Central memory CD8-positive, alpha-beta T cell (primary cell): ENCODE measurements at regions not wholly inside any gene's neighbourhood (a gene's known extent, or its start where the extent isn't known, plus 50 kb on each side); places are given as distances from the start of the nearest gene placed in this dataset.

Source experiments
- ATAC-seq: fragments of 150-1000 bp; cut with Tn5 transposase; replicated peaks from 2 replicates; pipeline ENCODE4 v1.10.0; 2022; ENCODE audit warnings: mild to moderate bottlenecking, moderate FRiP score, moderate number of reproducible peaks; ENCODE audit not compliant: poor library complexity, severe bottlenecking; ENCODE audit errors: extremely low read depth
- DNase-seq, 2 donors: peaks; one replicate each; pipeline ENCODE4 v3.0.0; 2021; ENCODE audit warnings: low spot score in 2 of 2
- H3K27ac Mint-ChIP-seq: one replicate; pipeline ENCODE4 v1.8.0; 2022; ENCODE audit warnings: low read depth, mild to moderate bottlenecking, moderate library complexity, mixed read lengths
- H3K27me3 Mint-ChIP-seq: one replicate; pipeline ENCODE4 v1.8.0; 2022; ENCODE audit warnings: mixed read lengths
- H3K36me3 Mint-ChIP-seq: one replicate; pipeline ENCODE4 v1.8.0; 2022; ENCODE audit warnings: mild to moderate bottlenecking, moderate library complexity, mixed read lengths; ENCODE audit not compliant: insufficient read depth
- H3K4me1 Mint-ChIP-seq: one replicate; pipeline ENCODE4 v1.8.0; 2022; ENCODE audit warnings: mixed read lengths
- H3K4me3 Mint-ChIP-seq: one replicate; pipeline ENCODE4 v1.8.0; 2022; ENCODE audit warnings: mild to moderate bottlenecking, moderate library complexity, mixed read lengths
- H3K9me3 Mint-ChIP-seq: one replicate; pipeline ENCODE4 v1.8.0; 2022; ENCODE audit warnings: mixed read lengths

- no peak for ATAC-seq
- DNase-seq, result no peak
Observed at GRCh38 chr5:20615888-20616563, 628.0 kb upstream of the CDH18 start.

GRCh38 chr5:20611620-20612019, 623.6 kb upstream of the CDH18 start:
- no peaks in the 10 kb centered on the region for H3K4me1 Mint-ChIP-seq
- no peak for DNase-seq
- no peak overlapping the region for H3K4me3 Mint-ChIP-seq
- no peak overlapping the region for H3K27ac Mint-ChIP-seq
- H3K27me3 Mint-ChIP-seq, result no peaks in the 10 kb centered on the region
- ATAC-seq, result no peak
- H3K36me3 Mint-ChIP-seq, result no peaks in the 10 kb centered on the region
- H3K9me3 Mint-ChIP-seq, result peaks cover 15% of the 10 kb centered on the region

More at GRCh38 chr5:20615888-20616563, 628.0 kb upstream of the CDH18 start:
- no peaks in the 10 kb centered on the region for H3K27me3 Mint-ChIP-seq
- H3K4me3 Mint-ChIP-seq, result no peak overlapping the region
- H3K36me3 Mint-ChIP-seq, result no peaks in the 10 kb centered on the region
- H3K9me3 Mint-ChIP-seq, result no peaks in the 10 kb centered on the region
- H3K27ac Mint-ChIP-seq, result no peak overlapping the region
- H3K4me1 Mint-ChIP-seq, result no peaks in the 10 kb centered on the region

- peaks cover 20% of the 10 kb centered on the region for H3K9me3 Mint-ChIP-seq
- no peak overlapping the region for H3K27ac Mint-ChIP-seq
- no peak for DNase-seq
- H3K27me3 Mint-ChIP-seq, result no peaks in the 10 kb centered on the region
- no peak overlapping the region for H3K4me3 Mint-ChIP-seq
- no peaks in the 10 kb centered on the region for H3K4me1 Mint-ChIP-seq
- ATAC-seq, result no peak
- no peaks in the 10 kb centered on the region for H3K36me3 Mint-ChIP-seq
Observed at GRCh38 chr5:20610681-20611080, 622.7 kb upstream of the CDH18 start.

GRCh38 chr5:20609126-20609525, 621.1 kb upstream of the CDH18 start:
- H3K9me3 Mint-ChIP-seq, result peaks cover 20% of the 10 kb centered on the region
- no peaks in the 10 kb centered on the region for H3K36me3 Mint-ChIP-seq
- no peak overlapping the region for H3K4me3 Mint-ChIP-seq
- DNase-seq, result no peak
- no peak overlapping the region for H3K27ac Mint-ChIP-seq
- ATAC-seq, result no peak
- H3K4me1 Mint-ChIP-seq, result no peaks in the 10 kb centered on the region
- no peaks in the 10 kb centered on the region for H3K27me3 Mint-ChIP-seq

- ATAC-seq (no peak), DNase-seq (no peak)
- Mint-ChIP-seq H3K4me1 (no peaks in the 10 kb centered on the region), H3K27me3 (no peaks in the 10 kb centered on the region), H3K4me3 (no peak overlapping the region), H3K36me3 (no peaks in the 10 kb centered on the region), H3K27ac (no peak overlapping the region), H3K9me3 (peaks cover 20% of the 10 kb centered on the region)
Observed at GRCh38 chr5:20608567-20608966, 620.6 kb upstream of the CDH18 start.

- H3K36me3 Mint-ChIP-seq, result no peaks in the 10 kb centered on the region
- ATAC-seq (no peak), DNase-seq (no peak)
- H3K27ac Mint-ChIP-seq, result no peak overlapping the region
- H3K4me3 Mint-ChIP-seq, result no peak overlapping the region
- H3K4me1 Mint-ChIP-seq, result no peaks in the 10 kb centered on the region
- H3K9me3 Mint-ChIP-seq, result peaks cover 20% of the 10 kb centered on the region
- H3K27me3 Mint-ChIP-seq, result no peaks in the 10 kb centered on the region
Observed at GRCh38 chr5:20605732-20606525, 617.9 kb upstream of the CDH18 start.

GRCh38 chr5:20604992-20605391, 617.0 kb upstream of the CDH18 start:
- Mint-ChIP-seq H3K36me3 (no peaks in the 10 kb centered on the region), H3K4me3 (no peak overlapping the region), H3K27ac (no peak overlapping the region), H3K9me3 (peaks cover 20% of the 10 kb centered on the region), H3K27me3 (no peaks in the 10 kb centered on the region), H3K4me1 (no peaks in the 10 kb centered on the region)
- no peak for ATAC-seq
- DNase-seq, result no peak

- H3K4me3 Mint-ChIP-seq, result no peak overlapping the region
- H3K4me1 Mint-ChIP-seq, result no peaks in the 10 kb centered on the region
- H3K36me3 Mint-ChIP-seq, result no peaks in the 10 kb centered on the region
- no peaks in the 10 kb centered on the region for H3K27me3 Mint-ChIP-seq
- no peak overlapping the region for H3K27ac Mint-ChIP-seq
- DNase-seq (no peak), ATAC-seq (no peak)
- H3K9me3 Mint-ChIP-seq, result peaks cover 19% of the 10 kb centered on the region
Observed at GRCh38 chr5:20601678-20602100, 613.7 kb upstream of the CDH18 start.

GRCh38 chr5:20590356-20590755, 602.4 kb upstream of the CDH18 start:
- no peaks in the 10 kb centered on the region for H3K27me3 Mint-ChIP-seq

GRCh38 chr5:20575571-20575970, 587.6 kb upstream of the CDH18 start:
- Mint-ChIP-seq H3K9me3 (peaks cover 17% of the 10 kb centered on the region), H3K4me1 (no peaks in the 10 kb centered on the region), H3K36me3 (no peaks in the 10 kb centered on the region), H3K4me3 (no peak overlapping the region), H3K27me3 (no peaks in the 10 kb centered on the region), H3K27ac (no peak overlapping the region)
- DNase-seq, result no peak
- ATAC-seq, result no peak

More at GRCh38 chr5:20590356-20590755, 602.4 kb upstream of the CDH18 start:
- no peak overlapping the region for H3K4me3 Mint-ChIP-seq
- peaks cover 7% of the 10 kb centered on the region for H3K9me3 Mint-ChIP-seq
- H3K4me1 Mint-ChIP-seq, result no peaks in the 10 kb centered on the region
- H3K27ac Mint-ChIP-seq, result no peak overlapping the region
- DNase-seq (no peak), ATAC-seq (no peak)
- no peaks in the 10 kb centered on the region for H3K36me3 Mint-ChIP-seq

GRCh38 chr5:20574576-20574975, 586.6 kb upstream of the CDH18 start:
- no peak overlapping the region for H3K27ac Mint-ChIP-seq
- no peaks in the 10 kb centered on the region for H3K27me3 Mint-ChIP-seq
- H3K4me3 Mint-ChIP-seq, result no peak overlapping the region
- H3K36me3 Mint-ChIP-seq, result no peaks in the 10 kb centered on the region
- peaks cover 12% of the 10 kb centered on the region for H3K9me3 Mint-ChIP-seq
- DNase-seq (no peak), ATAC-seq (no peak)
- no peaks in the 10 kb centered on the region for H3K4me1 Mint-ChIP-seq

GRCh38 chr5:20572614-20573013, 584.6 kb upstream of the CDH18 start:
- Mint-ChIP-seq H3K27ac (no peak overlapping the region), H3K4me3 (no peak overlapping the region), H3K9me3 (peaks cover 12% of the 10 kb centered on the region), H3K27me3 (no peaks in the 10 kb centered on the region), H3K36me3 (no peaks in the 10 kb centered on the region), H3K4me1 (no peaks in the 10 kb centered on the region)
- DNase-seq (no peak), ATAC-seq (no peak)

- H3K27ac Mint-ChIP-seq, result no peak overlapping the region
Observed at GRCh38 chr5:20570486-20570885, 582.5 kb upstream of the CDH18 start.

More at GRCh38 chr5:20570486-20570885, 582.5 kb upstream of the CDH18 start:
- Mint-ChIP-seq H3K9me3 (peaks cover 11% of the 10 kb centered on the region), H3K36me3 (no peaks in the 10 kb centered on the region), H3K27me3 (no peaks in the 10 kb centered on the region), H3K4me1 (no peaks in the 10 kb centered on the region), H3K4me3 (no peak overlapping the region)
- no peak for ATAC-seq
- DNase-seq, result no peak
